Parathyroid adenoma (tissue), 2 donors: ENCODE measurements at regions not wholly inside any gene's neighbourhood (a gene's known extent, or its start where the extent isn't known, plus 50 kb on each side); places are given as distances from the start of the nearest gene placed in this dataset.

ENCODE experiments used
- H2AFZ ChIP-seq: fragments of 300-600 bp; sonication (generic); one replicate; pipeline ENCODE4 v1.7.0; 2017; ENCODE audit warnings: antibody characterized with exemption, mild to moderate bottlenecking
- H3K27ac ChIP-seq: fragments of 300-600 bp; sonication (generic); one replicate; pipeline ENCODE4 v1.7.0; 2017
- H3K27me3 ChIP-seq: fragments of 300-600 bp; sonication (generic); one replicate; pipeline ENCODE4 v1.7.0; 2017; ENCODE audit warnings: low read length; ENCODE audit not compliant: control insufficient read depth, insufficient read depth
- H3K36me3 ChIP-seq: fragments of 300-600 bp; sonication (generic); one replicate; pipeline ENCODE4 v1.7.0; 2017; ENCODE audit warnings: low read length; ENCODE audit not compliant: control insufficient read depth, insufficient read depth
- H3K4me1 ChIP-seq: fragments of 300-600 bp; sonication (generic); one replicate; pipeline ENCODE4 v1.7.0; 2017; ENCODE audit warnings: control low read depth
- H3K4me2 ChIP-seq: fragments of 300-600 bp; sonication (generic); one replicate; pipeline ENCODE4 v1.7.0; 2017; ENCODE audit warnings: low read length
- H3K4me3 ChIP-seq: fragments of 300-600 bp; sonication (generic); one replicate; pipeline ENCODE4 v1.7.0; 2017; ENCODE audit warnings: low read depth, low read length
- H3K79me2 ChIP-seq: fragments of 300-600 bp; sonication (generic); one replicate; pipeline ENCODE4 v1.7.0; 2017; ENCODE audit warnings: control low read depth
- H3K9ac ChIP-seq: fragments of 300-600 bp; sonication (generic); one replicate; pipeline ENCODE4 v1.7.0; 2017; ENCODE audit warnings: mild to moderate bottlenecking
- H3K9me3 ChIP-seq: fragments of 300-600 bp; sonication (generic); one replicate; pipeline ENCODE4 v1.7.0; 2017; ENCODE audit warnings: low read length; ENCODE audit not compliant: control insufficient read depth
- TF ChIP-seq, protein P1 (sequence below): fragments of 300-600 bp; sonication (generic); IDR thresholded peaks from one replicate; pipeline ENCODE4 v1.7.0; 2017; ENCODE audit warnings: antibody characterized with exemption, mild to moderate bottlenecking
- donor health status: primary hyperparathyroidism.

DNA sequence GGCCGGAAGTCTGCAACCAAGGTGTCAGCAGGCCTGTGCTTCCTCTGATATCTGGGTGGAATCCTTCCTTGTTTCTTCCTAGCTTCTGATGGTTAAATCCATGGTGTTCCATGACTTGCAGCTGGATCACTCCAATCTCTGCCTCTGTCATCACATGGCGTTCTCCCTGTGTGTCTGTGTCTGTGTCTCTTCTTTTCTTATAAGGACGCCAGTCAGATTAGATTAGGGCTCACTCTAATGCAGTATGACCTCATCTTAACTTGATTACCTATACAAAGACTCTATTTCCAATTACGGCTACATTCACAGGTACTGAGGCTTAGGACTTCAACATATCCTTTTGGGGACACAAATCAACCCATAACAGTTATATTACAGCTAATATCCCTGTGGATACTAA lies 70.3 kb upstream of the FAM3C start:
- Histone ChIP-seq H3K4me1 (no peaks in the 10 kb centered on the region), H3K4me2 (no peak overlapping the region), H3K9ac (no peak overlapping the region), H3K36me3 (no peaks in the 10 kb centered on the region), H3K27ac (no peak overlapping the region), H3K27me3 (no peaks in the 10 kb centered on the region), H3K4me3 (no peak overlapping the region), H3K9me3 (no peaks in the 10 kb centered on the region), H3K79me2 (no peaks in the 10 kb centered on the region), H2AFZ (no peak overlapping the region)
- TF ChIP-seq, protein P1, sequence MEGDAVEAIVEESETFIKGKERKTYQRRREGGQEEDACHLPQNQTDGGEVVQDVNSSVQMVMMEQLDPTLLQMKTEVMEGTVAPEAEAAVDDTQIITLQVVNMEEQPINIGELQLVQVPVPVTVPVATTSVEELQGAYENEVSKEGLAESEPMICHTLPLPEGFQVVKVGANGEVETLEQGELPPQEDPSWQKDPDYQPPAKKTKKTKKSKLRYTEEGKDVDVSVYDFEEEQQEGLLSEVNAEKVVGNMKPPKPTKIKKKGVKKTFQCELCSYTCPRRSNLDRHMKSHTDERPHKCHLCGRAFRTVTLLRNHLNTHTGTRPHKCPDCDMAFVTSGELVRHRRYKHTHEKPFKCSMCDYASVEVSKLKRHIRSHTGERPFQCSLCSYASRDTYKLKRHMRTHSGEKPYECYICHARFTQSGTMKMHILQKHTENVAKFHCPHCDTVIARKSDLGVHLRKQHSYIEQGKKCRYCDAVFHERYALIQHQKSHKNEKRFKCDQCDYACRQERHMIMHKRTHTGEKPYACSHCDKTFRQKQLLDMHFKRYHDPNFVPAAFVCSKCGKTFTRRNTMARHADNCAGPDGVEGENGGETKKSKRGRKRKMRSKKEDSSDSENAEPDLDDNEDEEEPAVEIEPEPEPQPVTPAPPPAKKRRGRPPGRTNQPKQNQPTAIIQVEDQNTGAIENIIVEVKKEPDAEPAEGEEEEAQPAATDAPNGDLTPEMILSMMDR = no peak

DNA sequence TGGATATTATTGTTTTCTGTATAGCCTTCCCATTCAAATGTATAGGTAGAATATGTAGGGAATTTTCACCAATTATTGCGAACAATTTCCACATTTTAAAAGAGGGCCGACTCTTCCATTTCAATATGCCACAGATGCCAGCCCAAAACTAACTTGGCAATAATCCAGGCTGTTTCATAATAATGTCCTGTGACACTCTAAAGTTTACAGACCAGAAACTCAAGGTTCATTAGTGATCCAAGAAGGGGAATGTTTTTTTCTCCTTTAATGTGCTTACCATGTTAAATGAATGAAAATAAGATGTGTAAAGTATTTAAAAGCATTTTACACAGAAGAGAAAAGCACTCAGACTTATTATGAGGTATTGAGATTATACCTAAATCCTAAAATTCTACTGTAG lies 63.0 kb upstream of the FAM3C start:
- no peaks in the 10 kb centered on the region for H3K9me3 ChIP-seq
- no peaks in the 10 kb centered on the region for H3K4me1 ChIP-seq
- no peaks in the 10 kb centered on the region for H3K36me3 ChIP-seq
- no peak overlapping the region for H2AFZ ChIP-seq
- H3K79me2 ChIP-seq = no peaks in the 10 kb centered on the region
- no peak overlapping the region for H3K9ac ChIP-seq
- H3K4me2 ChIP-seq = no peak overlapping the region
- H3K27me3 ChIP-seq = no peaks in the 10 kb centered on the region
- no peak overlapping the region for H3K27ac ChIP-seq
- no peak overlapping the region for H3K4me3 ChIP-seq
- TF ChIP-seq, protein P1 = no peak

DNA sequence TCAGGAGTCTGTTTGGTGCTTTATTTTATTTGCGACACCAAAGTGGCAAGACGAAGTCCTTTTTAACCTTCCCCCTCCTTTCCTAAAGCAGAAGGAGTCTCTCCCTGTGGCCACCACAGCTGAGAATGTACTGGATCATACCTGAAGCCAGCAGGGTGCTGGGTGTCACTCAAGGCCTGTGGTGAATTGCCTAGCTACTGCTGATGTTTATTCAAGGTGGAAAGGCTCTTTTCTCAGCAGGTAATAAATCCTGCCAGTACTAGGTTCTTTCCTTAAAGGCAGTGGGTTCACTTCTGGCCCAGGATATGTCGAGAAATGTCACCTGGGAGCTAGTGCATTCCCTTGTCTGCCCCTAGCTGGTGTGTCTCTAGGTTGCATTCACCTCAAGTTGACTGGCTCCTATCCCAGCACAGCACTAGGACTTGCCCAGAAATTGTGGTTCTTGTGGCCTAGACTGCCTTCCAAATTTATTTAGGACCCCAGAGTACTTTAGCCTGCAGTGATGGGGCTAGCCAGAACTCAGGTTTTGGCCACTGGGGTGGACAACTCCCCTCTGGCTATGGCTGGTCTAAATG lies 60.8 kb upstream of the FAM3C start:
- Histone ChIP-seq H2AFZ (no peak overlapping the region), H3K27me3 (no peaks in the 10 kb centered on the region), H3K36me3 (peaks cover 3% of the 10 kb centered on the region), H3K27ac (no peak overlapping the region), H3K9me3 (no peaks in the 10 kb centered on the region), H3K4me2 (no peak overlapping the region), H3K4me3 (no peak overlapping the region), H3K4me1 (no peaks in the 10 kb centered on the region), H3K9ac (no peak overlapping the region), H3K79me2 (no peaks in the 10 kb centered on the region)
- TF ChIP-seq, protein P1 = no peak

DNA sequence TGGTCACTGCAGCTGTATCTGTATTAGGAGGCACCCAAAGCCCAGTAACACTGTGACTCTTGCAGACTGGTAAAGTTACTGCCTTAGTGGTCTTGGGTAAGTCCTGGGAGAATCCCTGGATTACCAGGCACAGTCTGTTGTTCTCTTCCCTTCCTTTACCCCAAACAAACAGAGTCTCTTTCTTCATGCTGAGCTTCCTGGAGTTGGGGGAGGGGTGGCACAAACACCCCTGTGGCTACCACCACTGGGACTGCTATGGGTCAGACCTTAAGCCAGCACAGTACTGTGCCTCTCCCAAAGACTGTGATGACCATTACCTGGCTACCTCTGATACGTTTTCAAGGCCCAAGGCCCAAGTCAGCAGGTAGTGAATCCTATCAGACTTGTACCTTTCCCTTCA lies 59.9 kb upstream of the FAM3C start:
- Histone ChIP-seq H3K4me1 (no peaks in the 10 kb centered on the region), H3K27ac (no peak overlapping the region), H3K79me2 (no peaks in the 10 kb centered on the region), H3K9ac (no peak overlapping the region), H3K36me3 (peaks cover 3% of the 10 kb centered on the region), H2AFZ (no peak overlapping the region), H3K4me2 (no peak overlapping the region), H3K9me3 (no peaks in the 10 kb centered on the region), H3K27me3 (no peaks in the 10 kb centered on the region), H3K4me3 (no peak overlapping the region)
- TF ChIP-seq, protein P1 = no peak

DNA sequence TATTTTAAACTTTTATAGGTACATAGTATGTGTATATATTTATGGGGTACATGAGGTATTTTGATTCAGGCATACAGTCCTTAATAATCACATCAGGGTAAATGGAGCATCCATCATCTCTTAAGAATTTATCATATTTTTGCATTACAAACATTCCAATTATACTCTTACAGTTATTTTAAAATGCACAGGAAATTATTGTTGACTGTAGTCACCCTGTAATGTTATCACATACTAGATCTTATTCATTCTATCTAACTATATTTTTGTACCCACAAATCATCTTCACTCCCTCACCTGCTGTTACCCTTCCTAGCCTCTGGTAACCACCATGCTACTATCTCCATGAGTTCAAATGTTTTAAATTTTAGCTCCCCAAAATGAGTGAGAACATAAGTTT lies 56.3 kb upstream of the FAM3C start:
- Histone ChIP-seq H3K27me3 (no peaks in the 10 kb centered on the region), H3K27ac (no peak overlapping the region)

More for the DNA sequence above, 56.3 kb upstream of the FAM3C start:
- no peaks in the 10 kb centered on the region for H3K4me1 ChIP-seq
- H3K9me3 ChIP-seq = no peaks in the 10 kb centered on the region
- no peaks in the 10 kb centered on the region for H3K79me2 ChIP-seq
- no peak overlapping the region for H2AFZ ChIP-seq
- H3K4me2 ChIP-seq = no peak overlapping the region
- H3K36me3 ChIP-seq = peaks cover 3% of the 10 kb centered on the region
- TF ChIP-seq, protein P1 = no peak
- H3K9ac ChIP-seq = no peak overlapping the region
- H3K4me3 ChIP-seq = no peak overlapping the region
